SJCRH30 (cell line): ENCODE measurements at regions not wholly inside any gene's neighbourhood (a gene's known extent, or its start where the extent isn't known, plus 50 kb on each side); places are given as distances from the start of the nearest gene placed in this dataset.

Experiments used
- DNase-seq, 2 experiments: peaks; one replicate each; pipeline ENCODE4 v3.0.0-alpha.2; 2015 to 2020
- H3K27ac ChIP-seq: fragments of 250-450 bp; sonication (Bioruptor Pico); 2 replicates; pipeline ENCODE4 v1.5.1; 2020; ENCODE audit warnings: mild to moderate bottlenecking, moderate library complexity
- H3K27me3 ChIP-seq: fragments of 250-450 bp; sonication (Bioruptor Pico); 2 replicates; pipeline ENCODE4 v1.5.1; 2020; ENCODE audit warnings: mild to moderate bottlenecking, moderate library complexity
- H3K36me3 ChIP-seq: fragments of 250-450 bp; sonication (Bioruptor Pico); 2 replicates; pipeline ENCODE4 v1.5.1; 2020; ENCODE audit warnings: mild to moderate bottlenecking, moderate library complexity
- H3K4me1 ChIP-seq: fragments of 250-450 bp; sonication (Bioruptor Pico); 2 replicates; pipeline ENCODE4 v1.5.1; 2020; ENCODE audit warnings: mild to moderate bottlenecking, moderate library complexity
- H3K4me3 ChIP-seq: fragments of 250-450 bp; sonication (Bioruptor Pico); 2 replicates; pipeline ENCODE4 v1.5.1; 2020; ENCODE audit warnings: mild to moderate bottlenecking, moderate library complexity
- H3K9me3 ChIP-seq: fragments of 250-450 bp; sonication (Bioruptor Pico); replicated peaks from 2 replicates; pipeline ENCODE4 v1.5.1; 2020; ENCODE audit warnings: mild to moderate bottlenecking, moderate library complexity

- Histone ChIP-seq H3K4me3 (no peak overlapping the region), H3K27me3 (no peaks in the 10 kb centered on the region), H3K4me1 (no peaks in the 10 kb centered on the region), H3K27ac (no peak overlapping the region), H3K36me3 (no peaks in the 10 kb centered on the region), H3K9me3 (no peaks in the 10 kb centered on the region)
- DNase-seq: no peak
Measured at GRCh38 chr9:21656776-21657674, 145.4 kb upstream of the MTAP start.

- DNase-seq: no peak
Measured at GRCh38 chr9:21657966-21658667, 144.3 kb upstream of the MTAP start.

DNA sequence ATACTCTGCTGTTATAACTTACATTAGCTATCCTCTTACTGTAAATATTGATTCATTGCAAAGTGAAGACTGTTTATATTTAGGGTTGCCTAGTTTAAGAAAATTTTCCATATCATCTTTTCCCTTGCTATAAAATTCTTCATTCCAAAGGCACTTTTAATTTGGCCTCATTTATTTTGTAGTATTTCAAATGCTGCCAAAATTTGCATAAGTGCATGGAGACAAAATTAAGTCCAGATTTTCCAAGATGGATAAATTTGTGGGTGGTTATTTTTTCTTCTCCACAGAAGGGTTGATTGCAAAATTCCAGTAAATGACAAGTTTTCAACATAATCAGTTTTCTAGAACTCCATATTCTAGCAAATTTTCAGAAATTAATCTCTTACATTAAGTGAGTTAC lies 141.5 kb upstream of the MTAP start:
- H3K9me3 ChIP-seq: no peaks in the 10 kb centered on the region
- no peak overlapping the region for H3K4me3 ChIP-seq
- H3K27me3 ChIP-seq: no peaks in the 10 kb centered on the region
- no peaks in the 10 kb centered on the region for H3K4me1 ChIP-seq
- no peak for DNase-seq
- no peaks in the 10 kb centered on the region for H3K36me3 ChIP-seq
- H3K27ac ChIP-seq: no peak overlapping the region

More at GRCh38 chr9:21657966-21658667, 144.3 kb upstream of the MTAP start:
- H3K4me3 ChIP-seq: no peak overlapping the region
- no peaks in the 10 kb centered on the region for H3K9me3 ChIP-seq
- H3K36me3 ChIP-seq: no peaks in the 10 kb centered on the region
- H3K4me1 ChIP-seq: no peaks in the 10 kb centered on the region
- H3K27ac ChIP-seq: no peak overlapping the region
- no peaks in the 10 kb centered on the region for H3K27me3 ChIP-seq

- Histone ChIP-seq H3K27me3 (no peaks in the 10 kb centered on the region), H3K27ac (no peak overlapping the region), H3K4me3 (no peak overlapping the region), H3K9me3 (no peaks in the 10 kb centered on the region), H3K36me3 (no peaks in the 10 kb centered on the region), H3K4me1 (no peaks in the 10 kb centered on the region)
- no peak for DNase-seq
Measured at GRCh38 chr9:21661626-21662025, 140.8 kb upstream of the MTAP start.

- no peak for DNase-seq
- H3K4me3 ChIP-seq: no peak overlapping the region
- H3K9me3 ChIP-seq: no peaks in the 10 kb centered on the region
- no peaks in the 10 kb centered on the region; the same call in 1 of the 2 replicates for H3K27me3 ChIP-seq
- no peaks in the 10 kb centered on the region for H3K36me3 ChIP-seq
- no peaks in the 10 kb centered on the region for H3K4me1 ChIP-seq
- no peak overlapping the region for H3K27ac ChIP-seq
Measured at GRCh38 chr9:21668516-21668915, 133.9 kb upstream of the MTAP start.

DNA sequence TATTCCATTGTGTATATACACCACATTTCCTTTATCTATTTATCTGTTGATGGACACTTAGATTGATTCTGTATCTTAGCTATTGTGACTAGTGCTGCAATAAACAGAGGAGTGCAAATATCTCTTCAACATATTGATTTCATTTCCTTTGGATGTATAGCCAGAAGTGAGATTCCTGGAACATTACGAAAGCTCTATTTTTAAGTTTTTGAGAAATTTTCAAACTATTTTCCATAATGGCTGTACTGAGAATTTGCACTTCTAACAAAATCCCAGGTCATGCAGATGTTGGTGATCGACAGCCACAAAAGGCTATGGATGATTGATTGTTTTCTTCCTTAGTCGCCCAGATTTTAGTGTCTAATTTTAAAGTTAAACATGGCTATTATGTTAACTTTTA lies 132.7 kb upstream of the MTAP start:
- H3K4me1 ChIP-seq: no peaks in the 10 kb centered on the region
- no peaks in the 10 kb centered on the region for H3K36me3 ChIP-seq
- H3K27ac ChIP-seq: no peak overlapping the region
- H3K4me3 ChIP-seq: no peak overlapping the region
- H3K27me3 ChIP-seq: no peaks in the 10 kb centered on the region; the same call in 1 of the 2 replicates
- no peaks in the 10 kb centered on the region for H3K9me3 ChIP-seq
- no peak for DNase-seq

- H3K27me3 ChIP-seq: no peaks in the 10 kb centered on the region; the same call in 1 of the 2 replicates
- no peak overlapping the region for H3K27ac ChIP-seq
- H3K4me1 ChIP-seq: no peaks in the 10 kb centered on the region
- no peak for DNase-seq
- no peaks in the 10 kb centered on the region for H3K9me3 ChIP-seq
- H3K36me3 ChIP-seq: no peaks in the 10 kb centered on the region
- H3K4me3 ChIP-seq: no peak overlapping the region
Measured at GRCh38 chr9:21670374-21670773, 132.1 kb upstream of the MTAP start.

- no peaks in the 10 kb centered on the region; the same call in 1 of the 2 replicates for H3K27me3 ChIP-seq
- no peaks in the 10 kb centered on the region for H3K9me3 ChIP-seq
- no peaks in the 10 kb centered on the region for H3K36me3 ChIP-seq
- no peaks in the 10 kb centered on the region for H3K4me1 ChIP-seq
- H3K27ac ChIP-seq: no peak overlapping the region
- DNase-seq: no peak
- no peak overlapping the region for H3K4me3 ChIP-seq
Measured at GRCh38 chr9:21672140-21672539, 130.3 kb upstream of the MTAP start.

- no peak overlapping the region for H3K4me3 ChIP-seq
- no peaks in the 10 kb centered on the region for H3K36me3 ChIP-seq
- peaks cover 3% of the 10 kb centered on the region; the same call in 1 of the 2 replicates for H3K27me3 ChIP-seq
- no peaks in the 10 kb centered on the region for H3K4me1 ChIP-seq
- DNase-seq: no peak
- H3K27ac ChIP-seq: no peak overlapping the region
- H3K9me3 ChIP-seq: no peaks in the 10 kb centered on the region
Measured at GRCh38 chr9:21672761-21673160, 129.7 kb upstream of the MTAP start.

- Histone ChIP-seq H3K36me3 (no peaks in the 10 kb centered on the region), H3K27me3 (peaks cover 9% of the 10 kb centered on the region; the same call in 1 of the 2 replicates), H3K27ac (no peak overlapping the region), H3K4me1 (no peaks in the 10 kb centered on the region), H3K4me3 (no peak overlapping the region), H3K9me3 (no peaks in the 10 kb centered on the region)
- no peak for DNase-seq
Measured at GRCh38 chr9:21674894-21675293, 127.5 kb upstream of the MTAP start.

GRCh38 chr9:21677387-21677786 lies 125.0 kb upstream of the MTAP start:
- no peak overlapping the region for H3K4me3 ChIP-seq
- H3K36me3 ChIP-seq: no peaks in the 10 kb centered on the region
- no peak for DNase-seq
- H3K4me1 ChIP-seq: no peaks in the 10 kb centered on the region
- H3K27ac ChIP-seq: no peak overlapping the region
- H3K9me3 ChIP-seq: no peaks in the 10 kb centered on the region
- H3K27me3 ChIP-seq: 0 out of 2 replicates have a peak, but pooled peaks cover 9% of the 10 kb centered on the region

DNA sequence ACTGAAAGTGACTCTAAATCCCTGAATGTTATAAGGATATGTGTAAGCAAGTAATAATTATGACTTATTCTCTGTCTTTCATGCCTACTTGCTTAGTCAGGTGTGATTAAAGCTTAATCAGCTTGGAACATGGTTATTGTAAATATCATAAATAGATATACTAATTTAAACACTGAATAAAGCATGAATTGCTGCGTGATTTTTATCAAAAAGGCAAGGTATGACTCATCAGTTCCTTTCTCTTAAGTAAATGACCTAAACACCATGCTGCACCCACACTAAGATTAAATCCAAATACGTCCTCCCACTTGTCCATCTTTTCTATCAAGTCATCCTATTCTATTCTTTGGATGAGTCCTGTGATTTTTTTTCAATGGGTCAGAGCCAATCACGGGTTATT lies 124.6 kb upstream of the MTAP start:
- Histone ChIP-seq H3K27ac (no peak overlapping the region), H3K27me3 (0 out of 2 replicates have a peak, but pooled peaks cover 9% of the 10 kb centered on the region), H3K9me3 (no peaks in the 10 kb centered on the region), H3K4me3 (no peak overlapping the region), H3K36me3 (no peaks in the 10 kb centered on the region), H3K4me1 (no peaks in the 10 kb centered on the region)
- no peak for DNase-seq

- no peaks in the 10 kb centered on the region for H3K36me3 ChIP-seq
- DNase-seq: no peak
- H3K27me3 ChIP-seq: 0 out of 2 replicates have a peak, but pooled peaks cover 9% of the 10 kb centered on the region
- no peaks in the 10 kb centered on the region for H3K4me1 ChIP-seq
- no peak overlapping the region for H3K4me3 ChIP-seq
- H3K9me3 ChIP-seq: no peaks in the 10 kb centered on the region
- H3K27ac ChIP-seq: no peak overlapping the region
Measured at GRCh38 chr9:21679432-21679831, 123.0 kb upstream of the MTAP start.

GRCh38 chr9:21680590-21680989 lies 121.8 kb upstream of the MTAP start:
- no peak overlapping the region for H3K27ac ChIP-seq
- H3K4me3 ChIP-seq: no peak overlapping the region
- H3K27me3 ChIP-seq: 0 out of 2 replicates have a peak, but pooled peaks cover 9% of the 10 kb centered on the region
- H3K4me1 ChIP-seq: no peaks in the 10 kb centered on the region
- H3K36me3 ChIP-seq: no peaks in the 10 kb centered on the region
- no peaks in the 10 kb centered on the region for H3K9me3 ChIP-seq
- DNase-seq: no peak

- Histone ChIP-seq H3K36me3 (no peaks in the 10 kb centered on the region), H3K27me3 (0 out of 2 replicates have a peak, but pooled peaks cover 9% of the 10 kb centered on the region), H3K9me3 (no peaks in the 10 kb centered on the region), H3K4me1 (no peaks in the 10 kb centered on the region), H3K27ac (no peak overlapping the region), H3K4me3 (no peak overlapping the region)
- DNase-seq: no peak
Measured at GRCh38 chr9:21681641-21682040, 120.8 kb upstream of the MTAP start.
